Cardiac fibroblast (primary cell): ENCODE measurements at regions not wholly inside any gene's neighbourhood (a gene's known extent, or its start where the extent isn't known, plus 50 kb on each side); places are given as distances from the start of the nearest gene placed in this dataset.

Experiments
- DNase-seq, 2 donors: peaks; one replicate each; pipeline versions ENCODE4 v3.0.0 to v3.0.0-alpha.2; 2010; ENCODE audit warnings: low read depth in 2 of 2
- H3K4me3 ChIP-seq, 2 donors: replicated peaks in 1 of 2; 1 replicate in 1 of 2; 2 replicates in 1 of 2; pipeline ENCODE4 v1.5.1; 2011; ENCODE audit warnings: low read depth in 2 of 2, low read length in 2 of 2, mild to moderate bottlenecking in 2 of 2, moderate library complexity in 1 of 2
- CTCF ChIP-seq: IDR thresholded peaks from one replicate; pipeline ENCODE4 v1.5.1; 2011; ENCODE audit warnings: low read depth, mild to moderate bottlenecking, low read length, inconsistent platforms

- no peak for TF ChIP-seq CTCF
- H3K4me3 ChIP-seq = no peak overlapping the region
- DNase-seq = no peak
Observed at GRCh38 chr20:61067221-61067620, 184.8 kb upstream of the CDH4 start.

DNA sequence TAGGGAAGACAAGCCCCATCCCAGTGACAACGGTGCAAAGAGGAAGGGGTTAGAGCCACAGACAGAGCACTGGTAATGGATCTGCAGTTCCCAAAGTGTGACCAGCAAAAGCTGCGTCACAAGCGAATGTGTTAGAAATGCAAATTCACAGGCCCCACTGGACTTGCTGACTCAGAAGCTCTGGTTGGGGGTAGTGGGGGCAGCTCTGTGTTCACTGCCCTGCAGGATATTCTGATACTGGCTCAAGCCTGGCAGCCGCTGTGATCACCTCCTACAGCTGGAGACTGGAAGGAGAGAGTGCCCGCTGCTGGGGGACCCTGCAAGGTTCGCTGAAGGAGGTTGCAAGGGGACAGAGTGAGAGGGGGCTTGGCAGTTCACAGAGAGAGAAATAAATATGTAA, 179.7 kb upstream of the CDH4 start:
- no peak for TF ChIP-seq CTCF

DNA sequence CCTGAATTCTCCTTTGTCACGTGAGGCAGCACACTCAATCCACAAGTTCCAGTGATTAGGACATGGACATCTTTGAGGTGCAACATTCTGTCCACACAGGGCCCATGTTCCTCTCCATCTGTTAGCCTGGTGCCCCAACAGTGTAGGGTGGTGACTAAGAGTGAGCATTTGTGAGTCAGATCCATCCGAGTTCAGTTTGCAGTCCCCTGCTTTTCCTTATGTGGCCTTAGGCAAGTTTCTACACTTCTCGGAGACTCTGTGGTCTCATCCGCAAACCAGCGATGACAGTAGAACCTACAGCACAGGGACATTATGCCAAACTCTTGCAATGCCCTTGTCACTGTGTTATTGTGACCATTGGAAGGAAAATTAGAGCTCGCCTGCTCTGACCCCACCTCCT, 178.7 kb upstream of the CDH4 start:
- H3K4me3 ChIP-seq = no peak overlapping the region
- DNase-seq = no peak

More for the DNA sequence above, 179.7 kb upstream of the CDH4 start:
- no peak for DNase-seq
- no peak overlapping the region for H3K4me3 ChIP-seq

DNA sequence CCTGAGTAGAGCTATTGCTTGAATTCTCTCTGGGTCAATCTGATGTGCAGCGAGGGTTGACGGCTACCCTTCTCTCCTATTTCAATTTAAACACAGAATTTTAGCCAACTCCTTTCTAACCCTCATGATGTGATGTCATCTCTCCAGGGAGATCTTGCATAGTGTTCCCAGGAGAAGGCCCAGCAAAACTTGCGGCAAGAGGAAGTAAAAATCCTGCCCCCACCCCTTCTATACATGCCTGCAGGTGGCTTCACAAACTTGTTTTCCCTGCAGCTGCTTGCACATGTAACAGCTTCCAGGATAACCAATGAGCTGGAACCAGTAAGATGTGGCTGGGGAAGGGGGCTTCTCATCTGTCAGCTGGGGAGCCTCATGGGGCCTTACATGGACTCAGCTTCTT, 169.3 kb upstream of the CDH4 start:
- no peak overlapping the region for H3K4me3 ChIP-seq
- TF ChIP-seq CTCF = no peak
- DNase-seq = no peak

More for the DNA sequence above, 178.7 kb upstream of the CDH4 start:
- TF ChIP-seq CTCF = no peak

DNA sequence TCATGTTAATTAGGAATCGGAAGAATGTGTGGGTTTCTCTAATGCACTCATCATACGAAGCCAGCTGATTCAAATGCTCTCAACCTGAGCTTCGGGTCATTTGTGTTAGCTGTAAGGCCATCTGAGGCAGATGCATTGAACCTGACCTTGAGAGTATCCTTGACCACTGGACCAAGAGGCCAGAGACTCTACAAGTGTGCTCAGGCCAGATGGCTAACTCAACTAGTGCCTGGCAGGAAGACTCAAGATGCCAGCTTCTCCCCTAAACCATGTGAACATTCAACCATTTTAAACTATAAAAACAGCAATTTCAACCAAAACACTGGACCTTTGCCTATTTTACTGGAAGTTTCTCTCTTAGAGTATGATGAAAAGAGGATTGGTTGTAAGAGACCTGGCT, 168.6 kb upstream of the CDH4 start:
- TF ChIP-seq CTCF = no peak
- no peak overlapping the region for H3K4me3 ChIP-seq
- no peak for DNase-seq

- no peak for DNase-seq
- H3K4me3 ChIP-seq = no peak overlapping the region
- TF ChIP-seq CTCF = no peak
Observed at GRCh38 chr20:61086031-61086430, 166.0 kb upstream of the CDH4 start.

GRCh38 chr20:61090541-61090940, 161.5 kb upstream of the CDH4 start:
- no peak for DNase-seq
- H3K4me3 ChIP-seq = no peak overlapping the region

More at GRCh38 chr20:61090541-61090940, 161.5 kb upstream of the CDH4 start:
- TF ChIP-seq CTCF = no peak
